NCI-H2196 (cell line): ENCODE measurements at regions not wholly inside any gene's neighbourhood (a gene's known extent, or its start where the extent isn't known, plus 50 kb on each side); places are given as distances from the start of the nearest gene placed in this dataset.

Experiments used
- DNase-seq: peaks from one replicate; lab custom pipeline; 2025; ENCODE audit not compliant: unreplicated experiment; lab: John Stamatoyannopoulos, UW

GRCh38 chr1:10960411-10961299 is 51.8 kb upstream of the TARDBP start:
- DNase-seq, result peak; percentile 86

- no peak for DNase-seq
These were observed 51.1 kb upstream of the TARDBP start for GRCh38 chr1:10961300-10961833.

GRCh38 chr1:10962483-10962882 is 50.0 kb upstream of the TARDBP start:
- peak; percentile 79 for DNase-seq
